ENCODE measurements at regions not wholly inside any gene's neighbourhood (a gene's known extent, or its start where the extent isn't known, plus 50 kb on each side); places are given as distances from the start of the nearest gene placed in this dataset.

- Mint-ChIP-seq H3K9me3 (peaks cover 0 to 2% (median 0%) of the 10 kb centered on the region in 11 donors), H3K4me3 (no peak overlapping the region), H3K36me3 (no peaks in the 10 kb centered on the region), H3K4me1 (no peaks in the 10 kb centered on the region), H3K27me3 (no peaks in the 10 kb centered on the region), H3K27ac (no peak overlapping the region)
- H3K27ac ChIP-seq (ENCODE audit: low read depth, low read length): no peak overlapping the region
- intact Hi-C loops (cut with micrococcal nuclease): no loop called here
- H3K27me3 ChIP-seq (ENCODE audit: control insufficient read depth in 2 of 2, insufficient read depth in 2 of 2, low read length in 2 of 2): no peaks in the 10 kb centered on the region
- DNase-seq (no peak), ATAC-seq (no peak)
- ChIA-PET CTCF (no interaction called here), POLR2A (no interaction called here)
- no peaks in the 10 kb centered on the region for H3K36me3 ChIP-seq (ENCODE audit: control insufficient read depth in 2 of 3, insufficient read depth in 3 of 3, low read length in 3 of 3)
- no peaks in the 10 kb centered on the region for H3K4me1 ChIP-seq (ENCODE audit: control insufficient read depth in 2 of 2, insufficient read depth in 2 of 2, low read length in 2 of 2)
- no peaks in the 10 kb centered on the region for H3K9me3 ChIP-seq (ENCODE audit: control insufficient read depth in 2 of 3, low read length in 3 of 3)
- H3K4me3 ChIP-seq (ENCODE audit: low read length): no peak overlapping the region
Measured at GRCh38 chr7:84509522-84509921, 314.9 kb upstream of the SEMA3A start.

- H3K36me3 ChIP-seq (ENCODE audit: control insufficient read depth in 2 of 3, insufficient read depth in 3 of 3, low read length in 3 of 3): no peaks in the 10 kb centered on the region
- Mint-ChIP-seq H3K36me3 (no peaks in the 10 kb centered on the region), H3K27me3 (no peaks in the 10 kb centered on the region), H3K27ac (no peak overlapping the region), H3K4me3 (no peak overlapping the region), H3K9me3 (peaks cover 0 to 2% (median 0%) of the 10 kb centered on the region in 11 donors), H3K4me1 (no peaks in the 10 kb centered on the region)
- H3K27me3 ChIP-seq (ENCODE audit: control insufficient read depth in 2 of 2, insufficient read depth in 2 of 2, low read length in 2 of 2): no peaks in the 10 kb centered on the region
- ChIA-PET POLR2A (no interaction called here), CTCF (no interaction called here)
- intact Hi-C loops (cut with micrococcal nuclease): no loop called here
- no peaks in the 10 kb centered on the region for H3K9me3 ChIP-seq (ENCODE audit: control insufficient read depth in 2 of 3, low read length in 3 of 3)
- DNase-seq (no peak), ATAC-seq (no peak)
- H3K27ac ChIP-seq (ENCODE audit: low read depth, low read length): no peak overlapping the region
- no peaks in the 10 kb centered on the region for H3K4me1 ChIP-seq (ENCODE audit: control insufficient read depth in 2 of 2, insufficient read depth in 2 of 2, low read length in 2 of 2)
- no peak overlapping the region for H3K4me3 ChIP-seq (ENCODE audit: low read length)
Measured at GRCh38 chr7:84508606-84509005, 314.0 kb upstream of the SEMA3A start.

GRCh38 chr7:84507529-84507928, 312.9 kb upstream of the SEMA3A start:
- no peak overlapping the region for H3K4me3 Mint-ChIP-seq
- ChIA-PET POLR2A (no interaction called here), CTCF (no interaction called here)
- no peaks in the 10 kb centered on the region for H3K36me3 ChIP-seq (ENCODE audit: control insufficient read depth in 2 of 3, insufficient read depth in 3 of 3, low read length in 3 of 3)
- no peak overlapping the region for H3K27ac Mint-ChIP-seq
- DNase-seq (no peak), ATAC-seq (no peak)
- no peaks in the 10 kb centered on the region for H3K27me3 ChIP-seq (ENCODE audit: control insufficient read depth in 2 of 2, insufficient read depth in 2 of 2, low read length in 2 of 2)
- no peaks in the 10 kb centered on the region for H3K9me3 ChIP-seq (ENCODE audit: control insufficient read depth in 2 of 3, low read length in 3 of 3)
- peaks cover 0 to 2% (median 0%) of the 10 kb centered on the region in 11 donors for H3K9me3 Mint-ChIP-seq
- H3K27ac ChIP-seq (ENCODE audit: low read depth, low read length): no peak overlapping the region
- no peaks in the 10 kb centered on the region for H3K4me1 ChIP-seq (ENCODE audit: control insufficient read depth in 2 of 2, insufficient read depth in 2 of 2, low read length in 2 of 2)
- no peaks in the 10 kb centered on the region for H3K36me3 Mint-ChIP-seq
- peaks cover 0 to 3% (median 0%) of the 10 kb centered on the region in 5 donors for H3K27me3 Mint-ChIP-seq
- no peak overlapping the region for H3K4me3 ChIP-seq (ENCODE audit: low read length)
- intact Hi-C loops (cut with micrococcal nuclease): no loop called here
- no peaks in the 10 kb centered on the region for H3K4me1 Mint-ChIP-seq

- Mint-ChIP-seq H3K4me1 (no peaks in the 10 kb centered on the region), H3K4me3 (no peak overlapping the region), H3K27ac (no peak overlapping the region), H3K9me3 (peaks cover 0 to 2% (median 0%) of the 10 kb centered on the region in 11 donors), H3K27me3 (peaks cover 0 to 3% (median 0%) of the 10 kb centered on the region in 5 donors), H3K36me3 (no peaks in the 10 kb centered on the region)
- no peaks in the 10 kb centered on the region for H3K36me3 ChIP-seq (ENCODE audit: control insufficient read depth in 2 of 3, insufficient read depth in 3 of 3, low read length in 3 of 3)
- H3K27me3 ChIP-seq (ENCODE audit: control insufficient read depth in 2 of 2, insufficient read depth in 2 of 2, low read length in 2 of 2): no peaks in the 10 kb centered on the region
- H3K4me1 ChIP-seq (ENCODE audit: control insufficient read depth in 2 of 2, insufficient read depth in 2 of 2, low read length in 2 of 2): no peaks in the 10 kb centered on the region
- H3K9me3 ChIP-seq (ENCODE audit: control insufficient read depth in 2 of 3, low read length in 3 of 3): no peaks in the 10 kb centered on the region
- ChIA-PET POLR2A (no interaction called here), CTCF (no interaction called here)
- intact Hi-C loops (cut with micrococcal nuclease): no loop called here
- ATAC-seq (no peak), DNase-seq (no peak)
- H3K27ac ChIP-seq (ENCODE audit: low read depth, low read length): no peak overlapping the region
- no peak overlapping the region for H3K4me3 ChIP-seq (ENCODE audit: low read length)
Measured at GRCh38 chr7:84506151-84506550, 311.6 kb upstream of the SEMA3A start.

GRCh38 chr7:84502239-84502638, 307.6 kb upstream of the SEMA3A start:
- ATAC-seq (no peak), DNase-seq (no peak)
- Histone ChIP-seq H3K36me3 (ENCODE audit: control insufficient read depth in 2 of 3, insufficient read depth in 3 of 3, low read length in 3 of 3) (no peaks in the 10 kb centered on the region), H3K4me1 (ENCODE audit: control insufficient read depth in 2 of 2, insufficient read depth in 2 of 2, low read length in 2 of 2) (no peaks in the 10 kb centered on the region), H3K27me3 (ENCODE audit: control insufficient read depth in 2 of 2, insufficient read depth in 2 of 2, low read length in 2 of 2) (no peaks in the 10 kb centered on the region), H3K27ac (ENCODE audit: low read depth, low read length) (no peak overlapping the region), H3K9me3 (ENCODE audit: control insufficient read depth in 2 of 3, low read length in 3 of 3) (no peaks in the 10 kb centered on the region), H3K4me3 (ENCODE audit: low read length) (no peak overlapping the region)
- intact Hi-C loops (cut with micrococcal nuclease): no loop called here
- no peak overlapping the region for H3K4me3 Mint-ChIP-seq
- no peaks in the 10 kb centered on the region for H3K36me3 Mint-ChIP-seq
- peaks cover 0 to 3% (median 0%) of the 10 kb centered on the region in 5 donors for H3K27me3 Mint-ChIP-seq
- CTCF ChIA-PET: no interaction called here
- no peaks in the 10 kb centered on the region for H3K9me3 Mint-ChIP-seq
- no peak overlapping the region for H3K27ac Mint-ChIP-seq
- H3K4me1 Mint-ChIP-seq: no peaks in the 10 kb centered on the region
- POLR2A ChIA-PET: no interaction called here

GRCh38 chr7:84497873-84498272, 303.3 kb upstream of the SEMA3A start:
- Mint-ChIP-seq H3K4me1 (no peaks in the 10 kb centered on the region), H3K4me3 (no peak overlapping the region), H3K36me3 (no peaks in the 10 kb centered on the region), H3K27ac (no peak overlapping the region), H3K9me3 (no peaks in the 10 kb centered on the region), H3K27me3 (peaks cover 0 to 5% (median 0%) of the 10 kb centered on the region in 5 donors)
- H3K4me1 ChIP-seq (ENCODE audit: control insufficient read depth in 2 of 2, insufficient read depth in 2 of 2, low read length in 2 of 2): no peaks in the 10 kb centered on the region
- H3K9me3 ChIP-seq (ENCODE audit: control insufficient read depth in 2 of 3, low read length in 3 of 3): no peaks in the 10 kb centered on the region
- no peak overlapping the region for H3K4me3 ChIP-seq (ENCODE audit: low read length)
- H3K36me3 ChIP-seq (ENCODE audit: control insufficient read depth in 2 of 3, insufficient read depth in 3 of 3, low read length in 3 of 3): no peaks in the 10 kb centered on the region
- intact Hi-C loops (cut with micrococcal nuclease): no loop called here
- POLR2A ChIA-PET: no interaction called here
- no peak overlapping the region for H3K27ac ChIP-seq (ENCODE audit: low read depth, low read length)
- CTCF ChIA-PET: no interaction called here
- DNase-seq: no peak
- H3K27me3 ChIP-seq (ENCODE audit: control insufficient read depth in 2 of 2, insufficient read depth in 2 of 2, low read length in 2 of 2): no peaks in the 10 kb centered on the region
- ATAC-seq: no peak

GRCh38 chr7:84495128-84495527, 300.5 kb upstream of the SEMA3A start:
- no peak overlapping the region for H3K27ac Mint-ChIP-seq
- H3K4me1 Mint-ChIP-seq: no peaks in the 10 kb centered on the region
- no peaks in the 10 kb centered on the region for H3K36me3 Mint-ChIP-seq
- ChIA-PET CTCF (interaction anchor here (0.5 kb wide), 1 partner anchor 61 kb away, joined by 3 read pairs; no protein-coding TSS in a partner anchor), POLR2A (no interaction called here)
- intact Hi-C loops (cut with micrococcal nuclease): no loop called here
- DNase-seq: no peak
- H3K4me1 ChIP-seq (ENCODE audit: control insufficient read depth in 2 of 2, insufficient read depth in 2 of 2, low read length in 2 of 2): no peaks in the 10 kb centered on the region
- no peak overlapping the region for H3K4me3 Mint-ChIP-seq
- H3K27me3 Mint-ChIP-seq: peaks cover 0 to 4% (median 0%) of the 10 kb centered on the region in 5 donors
- no peaks in the 10 kb centered on the region for H3K36me3 ChIP-seq (ENCODE audit: control insufficient read depth in 2 of 3, insufficient read depth in 3 of 3, low read length in 3 of 3)
- H3K27me3 ChIP-seq (ENCODE audit: control insufficient read depth in 2 of 2, insufficient read depth in 2 of 2, low read length in 2 of 2): no peaks in the 10 kb centered on the region
- no peak for ATAC-seq
- no peaks in the 10 kb centered on the region for H3K9me3 ChIP-seq (ENCODE audit: control insufficient read depth in 2 of 3, low read length in 3 of 3)
- no peak overlapping the region for H3K4me3 ChIP-seq (ENCODE audit: low read length)
- no peaks in the 10 kb centered on the region for H3K9me3 Mint-ChIP-seq
- H3K27ac ChIP-seq (ENCODE audit: low read depth, low read length): no peak overlapping the region

Data from naive thymus-derived CD4-positive, alpha-beta T cell (primary cell).